Medulla oblongata (tissue), 1 donor: ENCODE measurements at regions not wholly inside any gene's neighbourhood (a gene's known extent, or its start where the extent isn't known, plus 50 kb on each side); places are given as distances from the start of the nearest gene placed in this dataset.
"Not testable (repeated sequence)": the region's sequence is repeated elsewhere in the genome, so short reads cannot be mapped to it uniquely, and the experiment has no call there.

Source experiments
- DNase-seq: peaks from one replicate; pipeline ENCODE4 v3.0.0-alpha.2; 2015; ENCODE audit errors: extremely low spot score

DNA sequence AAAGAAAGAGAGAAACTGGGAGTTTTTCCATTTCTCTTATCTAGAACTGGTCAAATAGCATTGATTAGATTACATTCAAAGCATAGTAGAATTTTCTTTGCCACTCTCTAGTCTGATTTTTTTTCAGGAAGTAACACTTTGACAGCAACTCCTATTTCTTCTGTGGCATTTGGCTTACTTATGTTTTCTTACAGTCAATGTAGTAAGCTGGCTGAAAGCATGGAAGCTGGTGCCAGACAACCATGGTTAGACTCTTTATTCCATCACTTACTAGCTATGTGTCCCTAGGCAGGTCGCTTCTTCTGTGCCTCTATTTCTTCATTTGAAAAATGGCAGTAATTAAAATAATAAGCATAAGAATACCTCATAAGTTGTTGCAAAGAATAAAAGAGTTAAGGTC lies 54.2 kb upstream of the OPRM1 start:
- no peak for DNase-seq

DNA sequence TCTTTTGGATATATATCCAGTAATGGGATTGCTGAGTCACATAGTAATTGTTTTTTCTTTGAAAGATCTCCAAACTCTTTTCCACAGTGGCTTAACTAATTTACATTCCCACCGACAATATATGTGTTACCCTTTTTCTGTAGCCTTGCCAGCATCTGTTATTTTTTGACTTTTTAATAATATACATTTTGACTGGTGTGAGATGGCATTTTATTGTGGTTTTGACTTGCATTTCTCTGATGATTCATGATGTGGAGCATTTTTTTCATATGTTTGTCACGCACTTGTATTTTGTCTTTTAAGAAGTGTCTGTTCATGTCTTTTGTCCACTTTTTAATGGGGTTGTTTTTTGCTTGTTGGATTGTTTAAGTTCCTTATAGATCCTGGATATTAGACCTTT lies 58.9 kb upstream of the OPRM1 start:
- no peak for DNase-seq

DNA sequence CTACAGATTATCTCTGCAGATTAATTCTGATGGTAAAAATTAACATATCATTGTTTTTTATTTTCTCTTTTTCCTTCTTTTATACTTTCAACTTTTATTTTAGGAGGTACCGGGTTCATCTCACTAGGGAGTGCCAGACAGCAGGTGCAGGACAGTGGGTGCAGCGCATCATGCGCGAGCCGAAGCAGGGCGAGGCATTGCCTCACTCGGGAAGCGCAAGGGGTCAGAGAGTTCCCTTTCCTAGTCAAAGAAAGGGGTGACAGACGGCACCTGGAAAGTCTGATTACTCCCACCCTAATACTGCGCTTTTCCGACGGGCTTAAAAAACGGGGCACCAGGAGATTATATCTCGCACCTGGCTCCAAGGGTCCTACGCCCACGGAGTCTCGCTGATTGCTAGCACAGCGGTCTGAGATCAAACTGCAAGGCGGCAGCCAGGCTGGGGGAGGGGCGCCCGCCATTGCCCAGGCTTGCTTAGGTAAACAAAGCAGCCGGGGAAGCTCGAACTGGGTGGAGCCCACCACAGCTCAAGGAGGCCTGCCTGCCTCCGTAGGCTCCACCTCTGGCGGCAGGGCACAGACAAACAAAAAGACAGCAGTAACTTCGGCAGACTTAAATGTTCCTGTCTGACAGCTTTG lies 60.0 kb upstream of the OPRM1 start:
- DNase-seq: not testable (repeated sequence)

DNA sequence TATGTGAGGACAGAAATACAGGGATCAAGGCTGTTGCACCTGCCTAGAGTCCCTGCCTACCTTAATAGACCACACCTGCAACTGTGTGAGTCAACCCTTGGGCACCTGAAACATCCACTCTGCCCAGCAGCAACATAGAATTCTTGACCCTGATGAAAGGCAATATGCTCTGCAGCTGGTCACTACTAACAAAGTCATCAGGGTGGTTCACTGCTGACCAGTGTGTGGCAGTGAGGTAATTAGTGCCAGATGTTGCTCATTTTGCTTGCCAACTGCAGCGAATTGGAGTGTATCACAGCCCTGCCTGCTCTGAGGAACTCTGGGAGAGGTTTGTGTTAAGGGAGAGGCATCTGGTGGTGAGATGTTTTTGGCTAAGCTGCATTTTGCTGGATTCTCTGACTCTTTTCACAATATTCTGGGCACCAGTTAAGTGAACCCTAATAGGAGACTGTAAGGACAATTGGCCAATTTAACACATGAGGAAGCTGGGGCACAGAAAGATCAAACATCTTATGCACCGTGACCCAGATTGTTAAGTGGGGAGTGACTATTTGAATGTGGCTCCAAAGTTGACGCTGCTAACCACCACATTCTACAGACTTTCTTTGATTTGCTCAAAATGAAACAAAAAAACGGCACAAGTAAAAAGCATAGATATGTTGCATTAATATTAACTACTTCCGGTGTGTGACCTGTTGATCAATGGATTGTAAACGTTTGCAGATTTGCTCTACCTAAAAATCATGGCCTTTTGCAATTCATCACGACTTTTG lies 61.9 kb upstream of the OPRM1 start:
- no peak for DNase-seq

DNA sequence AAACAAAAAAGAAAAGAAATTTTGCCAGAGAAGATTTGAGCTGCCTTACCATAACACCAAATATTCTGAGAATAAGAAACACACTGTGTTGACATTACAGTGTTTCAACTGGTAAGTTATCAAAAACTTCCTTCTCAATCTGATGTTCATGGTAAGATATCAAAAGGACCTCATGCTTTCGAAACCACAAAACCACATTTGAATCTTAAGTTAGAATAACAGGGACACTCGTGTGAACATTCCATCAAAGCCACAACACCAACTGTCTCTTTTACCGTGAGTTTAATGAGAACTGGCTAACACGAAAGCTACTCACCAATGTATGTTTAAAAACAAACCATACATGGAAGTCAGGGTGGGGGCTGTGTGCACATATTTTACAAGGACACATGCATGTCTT lies 73.0 kb upstream of the OPRM1 start:
- DNase-seq: no peak

DNA sequence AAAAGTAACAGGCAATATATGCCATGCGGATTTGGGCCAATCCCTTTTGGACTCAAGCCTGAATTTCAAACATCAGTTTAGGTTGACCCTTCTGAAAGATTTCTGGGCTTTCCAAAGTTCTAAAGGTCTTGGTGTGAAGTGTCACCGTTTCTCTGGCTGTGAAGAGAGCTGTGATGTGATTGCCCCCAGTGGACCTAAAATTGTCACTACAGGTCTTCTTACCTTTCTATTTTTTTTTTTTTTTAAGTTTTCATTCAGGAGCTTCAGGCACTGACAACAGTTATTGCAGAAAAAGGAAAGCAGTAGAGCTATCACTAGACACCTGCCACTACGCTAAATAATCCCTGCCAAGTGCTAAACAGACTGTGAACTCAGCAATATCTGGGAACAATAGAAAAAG lies 75.7 kb upstream of the OPRM1 start:
- no peak for DNase-seq

DNA sequence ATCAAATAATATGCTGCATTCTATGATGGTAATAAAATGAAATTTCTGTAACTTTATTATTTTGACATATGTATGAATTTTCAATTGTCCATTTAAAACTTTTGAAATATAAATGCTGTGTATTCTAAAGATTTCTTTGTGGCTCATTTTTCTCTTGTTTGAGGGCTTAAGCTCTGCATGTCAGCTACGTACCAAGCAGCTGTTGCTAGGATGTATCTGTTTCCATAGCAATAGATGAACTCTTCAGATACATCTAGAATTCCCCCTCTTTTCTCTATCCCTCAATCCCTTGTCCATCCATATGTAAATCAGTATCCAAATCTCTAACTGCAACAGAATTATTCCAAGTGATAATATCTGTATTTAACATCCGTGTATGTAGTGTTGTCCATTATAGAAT lies 76.5 kb upstream of the OPRM1 start:
- DNase-seq: no peak

DNA sequence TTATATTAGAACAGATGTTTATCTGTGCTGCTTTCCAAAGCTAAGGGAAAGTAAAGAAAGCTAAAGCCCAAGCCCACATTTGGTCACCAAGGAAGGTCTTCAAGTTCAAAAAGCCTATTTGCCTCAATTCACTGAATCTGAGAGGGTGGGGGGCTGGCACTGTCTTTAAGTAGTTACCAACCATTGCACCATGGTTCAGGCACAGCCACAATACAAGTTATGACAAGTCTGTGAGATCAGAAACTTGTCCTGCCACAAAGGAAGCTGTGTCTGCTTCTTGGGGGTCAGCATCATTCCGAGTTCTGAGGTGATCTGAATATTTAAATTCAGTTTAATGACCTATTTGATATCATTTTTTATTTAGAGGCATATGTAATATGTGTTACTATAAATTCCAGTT lies 78.3 kb upstream of the OPRM1 start:
- no peak for DNase-seq

DNA sequence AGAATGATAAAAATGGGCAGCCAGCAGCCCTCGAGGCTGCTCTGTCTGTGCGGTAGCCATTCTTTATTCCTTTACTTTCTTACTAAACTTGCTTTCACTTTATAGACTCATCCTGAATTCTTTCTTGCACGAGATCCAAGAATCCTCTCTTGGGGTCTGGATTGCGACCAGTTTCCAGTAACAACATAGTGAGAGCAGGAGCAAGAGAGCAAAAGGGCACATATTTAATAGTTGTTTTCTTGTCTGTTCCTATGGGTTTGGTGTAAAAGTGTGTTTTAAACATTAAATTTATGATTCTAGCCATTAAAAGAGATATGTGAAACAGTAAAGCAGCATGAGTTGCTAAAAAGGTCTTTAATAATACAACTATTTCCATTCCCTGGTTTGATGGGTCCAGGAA lies 78.8 kb upstream of the OPRM1 start:
- DNase-seq: no peak

DNA sequence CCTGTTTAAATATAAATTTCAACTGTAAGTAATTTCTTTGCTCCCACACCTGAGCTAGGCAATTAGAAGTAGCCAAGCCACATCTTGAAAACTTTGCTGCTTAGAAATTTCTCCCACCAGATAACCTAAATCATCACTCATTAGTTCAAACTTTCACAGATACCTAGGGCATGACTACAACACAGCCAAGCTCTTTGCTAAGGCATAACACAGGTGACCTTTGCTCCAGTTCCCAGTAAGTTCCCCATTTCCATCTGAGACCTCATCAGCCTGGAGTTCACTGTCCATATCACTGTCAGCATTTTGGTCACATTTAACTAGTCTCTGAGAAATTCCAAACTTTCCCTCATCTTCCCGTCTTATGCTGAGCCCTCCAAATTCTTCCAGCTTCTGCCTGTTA lies 79.8 kb upstream of the OPRM1 start:
- no peak for DNase-seq

DNA sequence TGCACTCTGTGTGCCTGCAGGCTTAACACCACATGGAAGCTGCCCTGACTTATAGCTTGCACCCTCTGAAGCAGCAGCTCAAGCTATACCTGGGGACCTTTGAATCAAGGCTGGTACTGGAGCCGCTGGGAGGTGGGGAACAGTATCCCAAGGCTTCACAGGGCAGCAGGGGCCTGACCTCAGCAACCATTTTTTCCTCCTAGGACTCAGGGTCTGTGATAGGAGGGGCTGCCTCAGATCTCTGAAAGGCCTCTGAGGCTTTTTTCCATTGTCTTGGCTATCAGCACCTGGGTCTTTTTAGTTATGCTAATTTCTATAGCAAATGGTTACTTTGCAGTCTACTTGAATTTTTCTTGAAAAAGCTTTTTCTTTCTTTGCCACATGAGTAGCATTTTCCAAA lies 80.2 kb upstream of the OPRM1 start:
- no peak for DNase-seq

DNA sequence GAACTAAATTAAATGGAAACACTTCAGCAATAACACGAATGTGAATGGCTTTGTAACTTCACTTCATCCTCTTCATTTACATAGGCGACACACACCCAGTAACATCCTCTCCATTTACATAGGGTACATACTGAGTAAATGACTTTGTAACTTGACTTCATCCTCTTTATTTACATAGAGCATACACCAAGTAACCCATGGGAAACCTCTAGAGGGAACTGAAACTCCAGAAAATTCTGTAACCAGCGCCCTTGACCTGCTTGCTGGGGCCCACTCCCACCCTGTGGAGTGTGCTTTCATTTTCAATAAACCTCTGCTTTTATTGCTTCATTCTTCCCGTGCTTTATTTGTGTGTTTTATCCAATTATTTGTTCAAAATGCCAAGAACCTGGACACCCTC lies 81.6 kb upstream of the OPRM1 start:
- no peak for DNase-seq

DNA sequence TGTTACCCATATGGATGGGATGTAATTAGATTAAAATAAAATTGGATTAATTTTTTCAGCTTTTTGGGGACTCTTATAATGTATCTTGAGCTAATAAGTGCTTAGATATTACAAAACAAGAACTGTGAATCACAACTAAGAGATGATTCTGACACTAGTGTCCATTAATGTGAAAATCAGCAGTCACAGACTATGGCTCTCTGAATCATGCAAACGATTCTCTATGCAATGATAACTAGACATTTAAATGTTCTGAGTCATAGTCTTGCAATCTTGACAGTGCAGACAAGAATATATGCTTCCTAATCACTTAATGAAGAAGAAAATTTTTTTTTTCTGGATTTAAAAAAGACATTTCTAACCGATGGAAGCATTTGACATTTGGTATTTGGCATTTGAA lies 82.2 kb upstream of the OPRM1 start:
- no peak for DNase-seq

DNA sequence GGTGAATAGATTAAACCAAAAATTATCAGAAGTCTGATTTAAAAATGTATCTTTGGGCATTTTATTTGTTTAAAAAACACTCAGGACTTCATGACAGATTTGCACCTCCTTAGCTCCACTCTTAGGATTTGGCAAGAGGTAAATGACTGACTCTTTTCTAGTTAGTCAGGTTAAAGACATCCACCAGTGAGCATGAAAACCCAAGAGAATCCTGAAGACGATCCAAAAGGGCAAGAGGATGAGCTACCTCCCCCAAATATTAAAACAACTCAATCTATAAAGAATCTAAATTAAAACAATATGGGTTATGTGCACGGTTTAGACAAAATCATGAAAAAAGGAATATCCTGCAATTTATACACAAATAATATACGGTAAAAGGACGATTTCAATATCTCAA lies 89.4 kb upstream of the OPRM1 start:
- DNase-seq: no peak

DNA sequence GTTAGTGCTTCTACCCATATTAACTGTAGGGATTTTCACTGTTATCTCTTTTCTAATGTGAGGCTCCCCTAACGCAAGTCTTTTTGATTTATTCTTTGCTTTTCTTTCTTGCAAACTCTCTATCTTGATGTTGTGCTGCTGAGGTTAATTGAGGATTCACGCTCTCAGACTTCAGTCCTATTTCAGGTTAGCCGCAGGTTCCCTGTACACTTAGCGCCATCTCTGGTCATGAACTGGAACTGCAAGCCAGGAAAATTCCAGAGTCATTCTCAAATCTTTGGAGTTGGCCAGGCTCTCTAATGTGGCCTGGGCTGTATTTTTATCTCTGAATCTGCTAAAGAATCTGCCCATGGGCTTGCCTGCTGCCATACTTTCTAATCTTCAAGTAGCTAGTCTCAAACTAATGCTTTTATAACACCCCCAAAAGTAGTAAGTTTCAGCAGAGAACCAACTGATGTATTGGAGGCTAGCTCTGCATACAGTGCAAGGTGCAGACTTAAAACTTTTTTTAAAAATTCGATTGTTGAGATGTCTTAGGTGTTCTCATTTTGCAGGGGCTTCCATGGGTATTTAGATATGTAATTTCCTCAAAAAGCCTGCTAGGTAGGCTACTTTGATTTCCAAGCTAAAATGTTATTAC lies 91.1 kb upstream of the OPRM1 start:
- peak; percentile 24 for DNase-seq

DNA sequence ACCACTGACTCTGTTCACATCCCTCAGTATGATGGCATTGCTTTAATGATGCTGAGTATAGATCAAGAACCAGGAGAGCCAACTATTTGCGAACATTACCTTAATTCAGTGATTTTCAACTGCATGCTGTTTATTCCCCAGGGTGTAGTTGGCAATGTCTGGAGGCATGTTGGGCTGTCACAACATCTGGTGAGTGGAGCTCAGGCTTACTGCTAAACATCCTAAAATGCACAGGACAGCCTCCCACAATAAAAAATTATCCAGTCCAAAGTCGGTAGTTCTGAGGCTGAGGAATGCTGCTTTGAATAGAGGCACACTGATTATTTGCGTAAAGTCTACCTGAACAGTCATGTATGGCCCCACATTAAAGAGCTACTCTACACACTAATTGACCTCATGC lies 94.8 kb upstream of the OPRM1 start:
- DNase-seq: no peak

DNA sequence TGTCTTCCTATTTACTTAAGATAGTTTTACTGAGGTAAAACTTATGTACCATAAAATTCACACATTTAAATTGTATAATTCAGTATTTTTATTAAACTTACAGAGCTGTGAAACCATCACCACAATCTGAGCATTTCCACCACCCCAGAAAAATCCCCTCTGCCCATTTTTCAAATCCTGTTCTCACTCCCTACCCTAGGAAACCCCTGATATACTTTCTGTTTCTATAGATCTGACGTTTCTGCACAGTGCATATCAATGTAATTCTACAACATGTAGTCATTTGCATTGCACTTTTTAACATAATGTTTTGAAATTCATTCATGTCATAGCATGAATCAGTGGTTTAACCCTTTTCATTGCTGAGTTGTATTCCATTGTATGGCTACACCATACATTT lies 96.7 kb upstream of the OPRM1 start:
- DNase-seq: no peak

DNA sequence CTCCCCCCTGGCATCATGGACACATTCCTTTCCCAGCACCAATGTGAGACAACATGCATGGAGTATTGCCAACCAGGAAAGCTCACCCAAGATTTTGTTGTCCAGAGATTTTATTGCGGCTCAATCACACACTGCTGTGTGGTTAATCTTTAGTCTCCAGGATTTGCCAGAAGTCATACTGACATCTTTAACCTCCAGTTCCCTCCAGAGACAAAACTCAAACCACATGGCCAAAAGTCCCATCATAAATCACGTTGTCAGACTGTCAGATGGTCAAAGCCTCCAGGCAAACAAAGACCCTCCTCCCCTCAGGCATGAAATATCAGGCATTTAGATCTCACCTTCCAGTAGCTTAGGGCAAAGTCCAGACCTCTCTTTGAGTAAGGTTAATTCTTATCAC lies 97.3 kb upstream of the OPRM1 start:
- no peak for DNase-seq

DNA sequence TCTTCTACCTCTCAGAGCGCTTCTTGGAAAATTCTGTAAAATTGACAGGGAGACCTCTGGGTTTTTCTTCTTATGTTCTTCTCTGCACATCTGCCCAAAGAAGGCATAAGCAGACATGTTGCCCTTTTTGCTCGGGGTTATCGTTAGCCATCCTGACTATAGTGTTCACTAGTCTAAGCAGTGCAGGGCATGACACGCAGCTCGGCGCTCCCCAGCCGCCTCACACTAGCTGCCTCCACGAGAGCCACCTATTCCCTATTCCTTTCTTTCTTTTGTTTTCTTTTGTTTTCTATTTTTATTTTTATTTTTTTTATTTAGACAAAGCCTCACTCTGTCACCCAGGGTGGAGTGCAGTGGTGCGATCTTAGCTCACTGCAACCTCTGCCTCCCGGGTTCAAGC lies 100.2 kb upstream of the OPRM1 start:
- DNase-seq: no peak

DNA sequence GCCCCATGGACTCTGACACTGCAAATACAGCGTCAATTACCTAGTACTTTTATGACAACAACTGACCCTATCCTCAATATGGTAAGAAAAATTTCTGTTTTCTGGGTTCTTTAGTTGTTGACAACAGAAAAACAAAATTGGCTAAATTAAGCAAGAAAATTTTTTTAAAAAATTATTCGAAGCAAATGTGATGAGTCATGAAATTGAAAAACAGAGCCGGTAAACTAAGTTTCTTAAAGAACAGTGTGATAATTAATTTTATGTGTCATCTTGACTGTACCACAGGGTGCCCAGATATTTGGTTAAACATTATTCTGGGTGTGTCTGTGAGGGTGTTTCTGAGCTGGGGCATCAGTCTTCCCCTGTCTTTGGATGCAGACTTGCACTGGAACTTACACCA lies 107.6 kb upstream of the OPRM1 start:
- DNase-seq: no peak

DNA sequence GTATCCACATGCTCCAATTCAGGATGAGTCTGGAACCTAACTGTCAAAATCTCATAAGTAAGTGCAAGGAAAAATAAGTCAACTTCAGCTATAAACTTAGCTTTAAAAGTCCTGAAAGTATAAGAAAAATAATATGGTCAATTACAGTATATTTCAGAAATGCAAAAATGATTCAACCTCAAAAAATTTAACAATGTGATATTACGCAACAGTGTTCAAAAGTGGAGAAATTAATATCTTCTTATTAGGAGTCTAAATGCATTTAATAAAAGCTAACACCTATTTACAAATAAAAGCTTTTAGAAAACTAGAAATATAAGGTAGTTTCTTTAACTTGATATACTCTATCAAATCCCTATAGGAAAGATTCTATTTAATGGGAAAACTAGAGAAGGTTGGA lies 111.2 kb upstream of the OPRM1 start:
- no peak for DNase-seq

DNA sequence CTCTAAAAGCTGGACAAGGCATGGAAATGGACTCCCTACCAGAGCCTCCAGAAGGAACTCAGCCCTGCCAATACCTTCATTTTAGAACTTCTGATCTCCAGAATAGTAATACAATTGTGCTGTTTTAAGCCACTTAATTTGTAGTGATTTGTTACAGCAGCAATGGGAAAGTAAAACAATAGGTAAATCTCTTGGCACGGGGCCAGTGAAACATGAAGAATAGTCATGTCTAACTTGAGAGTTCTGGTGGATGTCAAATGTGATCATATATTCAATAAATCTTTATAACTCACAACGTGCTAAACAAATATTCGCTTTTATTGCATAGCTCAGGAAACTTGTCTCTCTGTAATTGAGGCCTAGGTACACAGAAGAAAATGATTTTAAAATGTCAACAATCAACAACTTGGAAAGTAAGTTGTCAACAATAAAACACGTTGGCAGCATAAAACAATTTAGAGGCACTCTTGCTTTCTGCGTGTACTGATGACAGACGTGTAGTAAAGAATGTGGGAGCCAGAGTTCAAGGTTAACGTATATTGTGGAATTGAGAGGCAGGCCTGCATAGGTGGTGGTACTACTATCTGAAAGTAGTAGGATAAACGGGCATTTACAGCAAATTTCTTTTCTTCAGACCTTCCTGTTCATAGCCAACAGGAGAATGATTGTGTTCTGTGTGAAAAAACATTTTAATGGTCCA lies 140.5 kb upstream of the OPRM1 start:
- DNase-seq: no peak

DNA sequence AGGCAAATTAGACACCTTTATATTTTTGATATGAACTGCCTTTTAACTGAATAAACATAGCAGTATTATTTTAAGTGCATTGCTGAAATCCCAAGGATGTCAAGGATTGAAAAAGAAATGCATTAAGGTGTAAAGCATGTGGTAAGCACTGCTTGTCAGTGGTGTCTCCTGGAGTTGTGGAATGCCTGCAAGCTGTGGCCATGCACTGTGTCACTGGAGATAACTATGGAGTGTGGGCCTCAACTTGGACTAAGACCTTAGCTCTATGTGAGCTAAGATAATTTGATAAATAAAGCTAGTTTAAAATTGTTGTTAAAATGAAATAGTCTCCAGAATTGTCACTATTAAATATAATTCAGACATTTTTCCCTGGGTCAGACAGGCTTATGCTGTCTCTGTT lies 156.6 kb upstream of the OPRM1 start:
- no peak for DNase-seq
